ENCODE measurements at regions not wholly inside any gene's neighbourhood (a gene's known extent, or its start where the extent isn't known, plus 50 kb on each side); places are given as distances from the start of the nearest gene placed in this dataset.

DNA sequence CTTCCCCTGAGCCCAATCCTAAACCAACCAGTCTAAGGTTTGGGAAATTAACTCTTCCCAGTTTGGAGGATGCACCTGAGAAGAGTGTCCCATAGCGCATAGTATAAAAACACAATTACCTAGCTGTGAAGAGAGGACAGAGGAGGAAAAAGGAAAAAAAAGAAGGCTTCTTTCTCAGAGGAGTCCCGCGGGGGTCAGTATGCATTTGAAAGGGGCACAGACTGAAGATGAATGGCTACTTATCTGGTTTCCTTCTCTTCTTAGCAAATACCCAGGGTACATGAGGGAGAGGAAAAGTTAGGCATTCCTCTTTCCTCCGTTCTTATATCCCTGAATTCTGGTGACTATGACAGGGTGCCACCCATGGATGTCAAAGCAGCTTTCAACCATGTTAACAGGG is 96.9 kb downstream of the TMEM47 start:
- no peak for TF ChIP-seq CTCF (IDR thresholded peaks at IDR 0.05)
- no peak for TF ChIP-seq ZBTB21 (CRISPR knock-in tag; IDR thresholded peaks at IDR 0.05; ENCODE audit: borderline replicate concordance)
- no peak for TF ChIP-seq EMX1 (CRISPR knock-in tag; IDR thresholded peaks at IDR 0.05)
- TF ChIP-seq USF2 (CRISPR knock-in tag; IDR thresholded peaks at IDR 0.05): no peak

Measured in WTC11 (cell line).